ENCODE measurements at regions not wholly inside any gene's neighbourhood (a gene's known extent, or its start where the extent isn't known, plus 50 kb on each side); places are given as distances from the start of the nearest gene placed in this dataset.

- no peak for TF ChIP-seq EZH2 (IDR thresholded peaks at IDR 0.05; ENCODE audit: borderline replicate concordance, low read length)
- no peak for TF ChIP-seq CTCF (IDR thresholded peaks at IDR 0.05; ENCODE audit: low read length)
These were observed 474.1 kb downstream of the IRS1 start for GRCh38 chr2:226325526-226325925.

Data from OCI-LY1 (cell line).